Lower lobe of right lung (tissue), 2 donors: ENCODE measurements at regions not wholly inside any gene's neighbourhood (a gene's known extent, or its start where the extent isn't known, plus 50 kb on each side); places are given as distances from the start of the nearest gene placed in this dataset.

Experiments used
- ATAC-seq, 2 donors: fragments of 200-7000 bp; cut with Tn5 transposase; one replicate each; pipeline ENCODE4 v1.9.1; 2020 to 2022; ENCODE audit warnings: mild to moderate bottlenecking in 2 of 2, moderate library complexity in 2 of 2
- DNase-seq: peaks from one replicate; pipeline ENCODE4 v3.0.0-alpha.2; 2020
- H3K27ac ChIP-seq: fragments of 200-600 bp; one replicate; pipeline ENCODE4 v1.8.0; 2022
- H3K27me3 ChIP-seq: fragments of 200-600 bp; one replicate; pipeline ENCODE4 v1.8.0; 2022; ENCODE audit warnings: low read depth
- H3K36me3 ChIP-seq: fragments of 200-600 bp; one replicate; pipeline ENCODE4 v1.8.0; 2022; ENCODE audit warnings: mild to moderate bottlenecking
- H3K4me1 ChIP-seq: fragments of 200-600 bp; one replicate; pipeline ENCODE4 v1.8.0; 2022
- H3K4me3 ChIP-seq: fragments of 200-600 bp; one replicate; pipeline ENCODE4 v1.8.0; 2022; ENCODE audit warnings: mild to moderate bottlenecking
- H3K9me3 ChIP-seq: fragments of 200-600 bp; one replicate; pipeline ENCODE4 v1.8.0; 2022
- intact Hi-C: fragments of 100-400 bp; cut with DNase I; formaldehyde crosslinking; loops from one replicate; pipeline ENCODE4 v1.11.0; 2022
- TF ChIP-seq, protein P1 (sequence below): fragments of 200-600 bp; IDR thresholded peaks from one replicate; pipeline ENCODE4 v1.8.0; 2022; ENCODE audit warnings: antibody characterized with exemption, mild to moderate bottlenecking
- donor health status: DM: no; HTN: yes; CAD: no; lungs with severe emphysema.

DNA sequence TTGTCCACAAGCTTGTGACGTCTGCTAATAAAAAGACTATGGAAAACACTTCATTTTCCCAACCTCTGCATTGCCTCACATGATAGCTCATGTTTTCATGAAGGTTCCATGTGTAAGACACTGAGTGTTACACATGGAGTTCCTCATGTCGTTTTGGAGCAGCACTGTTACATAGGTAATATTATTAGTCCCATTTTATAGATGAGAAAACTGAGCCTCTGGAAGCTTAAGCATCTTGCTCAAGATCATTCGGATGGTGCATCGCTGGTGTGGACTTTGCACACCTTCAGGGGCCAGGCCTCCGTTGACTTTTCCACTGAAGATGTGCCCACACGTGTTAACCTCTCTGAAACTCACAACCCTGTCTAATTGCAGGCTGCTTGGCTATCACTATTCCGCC, 743.4 kb downstream of the UQCRFS1 start:
- intact Hi-C loops = no loop called here

DNA sequence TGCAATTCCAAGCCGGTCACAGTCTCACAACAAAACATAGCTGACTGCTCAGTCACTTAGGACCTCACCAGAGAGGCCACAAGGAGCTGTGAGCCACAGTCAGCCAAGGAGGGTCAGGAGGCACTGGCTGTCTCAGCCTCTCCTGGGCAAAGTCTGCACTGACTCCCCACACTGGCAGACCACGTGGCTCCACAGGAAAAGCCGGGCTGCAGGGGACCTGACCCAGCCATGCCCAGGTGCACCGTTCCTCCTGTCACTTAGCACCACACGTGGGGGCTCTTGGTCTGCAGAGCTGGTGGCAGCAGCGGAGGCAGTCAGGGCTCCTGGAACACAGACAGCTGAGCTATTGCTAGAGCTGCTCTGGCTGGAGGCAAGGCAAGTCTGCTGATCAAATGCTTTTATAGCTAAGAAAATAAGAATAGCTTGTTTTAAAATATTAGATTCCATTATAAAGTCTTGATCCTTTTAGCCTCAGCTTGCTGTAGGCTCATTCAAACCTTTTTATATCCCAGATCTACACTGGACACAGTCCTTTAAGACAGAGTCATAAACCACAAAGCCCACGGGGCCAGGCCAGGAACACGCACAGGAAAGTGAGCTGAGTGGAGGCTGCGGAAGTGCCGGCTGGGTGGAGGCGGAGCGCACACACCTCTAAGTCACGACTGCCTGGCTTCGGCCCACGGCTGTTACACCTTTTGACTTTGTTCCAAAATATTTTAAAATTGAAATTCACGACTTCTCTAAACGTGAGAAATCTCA, 744.1 kb downstream of the UQCRFS1 start:
- Histone ChIP-seq H3K4me3 (no peak overlapping the region), H3K36me3 (no peaks in the 10 kb centered on the region), H3K4me1 (peaks cover 9% of the 10 kb centered on the region), H3K27ac (no peak overlapping the region), H3K27me3 (no peaks in the 10 kb centered on the region), H3K9me3 (no peaks in the 10 kb centered on the region)
- TF ChIP-seq, protein P1, sequence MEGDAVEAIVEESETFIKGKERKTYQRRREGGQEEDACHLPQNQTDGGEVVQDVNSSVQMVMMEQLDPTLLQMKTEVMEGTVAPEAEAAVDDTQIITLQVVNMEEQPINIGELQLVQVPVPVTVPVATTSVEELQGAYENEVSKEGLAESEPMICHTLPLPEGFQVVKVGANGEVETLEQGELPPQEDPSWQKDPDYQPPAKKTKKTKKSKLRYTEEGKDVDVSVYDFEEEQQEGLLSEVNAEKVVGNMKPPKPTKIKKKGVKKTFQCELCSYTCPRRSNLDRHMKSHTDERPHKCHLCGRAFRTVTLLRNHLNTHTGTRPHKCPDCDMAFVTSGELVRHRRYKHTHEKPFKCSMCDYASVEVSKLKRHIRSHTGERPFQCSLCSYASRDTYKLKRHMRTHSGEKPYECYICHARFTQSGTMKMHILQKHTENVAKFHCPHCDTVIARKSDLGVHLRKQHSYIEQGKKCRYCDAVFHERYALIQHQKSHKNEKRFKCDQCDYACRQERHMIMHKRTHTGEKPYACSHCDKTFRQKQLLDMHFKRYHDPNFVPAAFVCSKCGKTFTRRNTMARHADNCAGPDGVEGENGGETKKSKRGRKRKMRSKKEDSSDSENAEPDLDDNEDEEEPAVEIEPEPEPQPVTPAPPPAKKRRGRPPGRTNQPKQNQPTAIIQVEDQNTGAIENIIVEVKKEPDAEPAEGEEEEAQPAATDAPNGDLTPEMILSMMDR = no peak
- intact Hi-C loops = no loop called here
- DNase-seq = peak; percentile 56
- ATAC-seq = peak in 1 of 2 donors; percentile 49

More for the DNA sequence above, 743.4 kb downstream of the UQCRFS1 start:
- peaks cover 9% of the 10 kb centered on the region for H3K4me1 ChIP-seq
- no peak overlapping the region for H3K27ac ChIP-seq
- no peaks in the 10 kb centered on the region for H3K27me3 ChIP-seq
- H3K36me3 ChIP-seq = no peaks in the 10 kb centered on the region
- ATAC-seq = no peak
- H3K4me3 ChIP-seq = no peak overlapping the region
- TF ChIP-seq, protein P1 = no peak
- H3K9me3 ChIP-seq = no peaks in the 10 kb centered on the region
- no peak for DNase-seq

DNA sequence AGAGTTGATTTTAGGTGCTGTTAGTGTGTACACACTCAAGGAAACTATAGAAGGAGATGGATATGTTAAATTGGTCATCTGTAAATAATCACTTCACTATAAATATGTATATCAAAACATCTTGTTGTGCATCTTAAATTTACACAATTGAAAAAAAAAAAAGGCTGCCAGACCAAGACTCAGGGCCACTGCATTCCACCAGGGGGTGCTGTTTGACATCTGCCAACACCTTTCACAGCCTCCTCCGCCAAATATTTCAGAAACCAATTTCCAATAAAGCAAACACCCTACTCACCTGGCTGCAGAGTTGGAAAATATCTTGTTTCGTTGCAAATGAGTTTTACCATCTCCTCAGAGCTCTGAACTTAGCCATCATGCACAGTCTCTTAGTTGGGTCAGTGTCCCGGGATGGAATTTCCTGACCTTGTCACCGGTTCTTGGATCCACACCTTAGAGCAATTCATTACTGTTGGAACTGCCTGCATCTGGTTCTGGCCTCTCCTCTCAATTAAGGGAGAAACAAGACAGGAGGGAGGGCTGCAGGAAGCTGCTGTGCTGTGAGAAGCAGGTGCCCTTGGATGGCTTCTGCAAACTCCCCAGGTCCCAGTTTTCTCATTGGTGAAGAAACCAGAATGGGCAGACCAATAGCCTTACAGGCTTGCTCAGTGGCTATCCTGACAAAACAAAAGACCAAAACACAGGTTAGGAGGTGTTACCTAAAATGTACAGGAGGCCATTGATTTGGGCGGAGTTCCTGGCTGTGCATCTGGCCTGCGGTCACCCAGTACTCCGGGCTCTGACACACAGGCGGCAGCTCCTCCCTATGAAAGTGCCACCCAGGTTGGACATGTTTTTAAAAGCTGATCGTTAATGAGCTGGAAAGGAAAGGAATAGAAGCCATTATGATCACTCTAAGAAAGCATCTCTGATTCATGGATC, 746.6 kb downstream of the UQCRFS1 start:
- DNase-seq (peak; percentile 69), ATAC-seq (peak; percentile 55 to 67)
- Histone ChIP-seq H3K27me3 (peaks cover 3% of the 10 kb centered on the region), H3K4me1 (peaks cover 9% of the 10 kb centered on the region), H3K36me3 (no peaks in the 10 kb centered on the region), H3K4me3 (no peak overlapping the region), H3K27ac (no peak overlapping the region), H3K9me3 (no peaks in the 10 kb centered on the region)
- TF ChIP-seq, protein P1 = peak; percentile 79
- intact Hi-C loops = no loop called here

DNA sequence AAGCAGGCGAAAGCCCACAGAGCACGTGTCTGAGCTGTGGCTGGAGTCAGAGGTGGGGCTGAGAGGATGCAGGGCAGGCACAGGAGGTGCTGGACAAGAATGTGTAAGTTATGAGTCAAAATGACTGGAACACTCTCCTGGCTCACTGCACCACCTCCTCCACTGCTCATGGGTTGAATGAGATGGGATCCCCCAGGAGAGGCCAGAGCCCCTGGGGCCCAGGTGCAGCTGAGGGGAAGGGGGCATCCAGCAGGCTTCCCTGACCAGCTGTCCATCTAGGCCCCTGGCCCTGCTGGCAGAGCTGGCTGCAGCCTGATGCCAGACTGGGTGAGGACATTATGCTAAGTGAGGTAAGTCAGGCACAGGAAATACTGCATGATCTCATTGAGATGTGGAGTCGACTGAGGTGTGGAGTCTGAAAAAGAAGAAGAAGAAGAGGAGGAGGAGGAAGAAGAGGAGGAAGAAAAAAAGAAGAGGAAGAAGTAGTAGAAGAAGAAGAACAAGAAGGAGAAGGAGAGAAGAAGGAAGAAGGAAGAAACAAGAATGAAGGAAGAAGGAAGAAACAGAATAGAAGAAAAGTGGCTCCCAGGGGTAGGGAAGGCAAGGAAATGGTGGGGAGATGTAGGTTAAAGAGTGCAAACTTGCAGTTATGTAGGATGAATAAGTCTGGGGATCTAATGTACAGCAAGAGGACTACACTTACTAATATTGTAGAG, 747.4 kb downstream of the UQCRFS1 start:
- intact Hi-C loops = no loop called here
- Histone ChIP-seq H3K9me3 (no peaks in the 10 kb centered on the region), H3K27me3 (peaks cover 3% of the 10 kb centered on the region), H3K4me1 (peaks cover 9% of the 10 kb centered on the region), H3K27ac (no peak overlapping the region), H3K4me3 (no peak overlapping the region), H3K36me3 (no peaks in the 10 kb centered on the region)
- ATAC-seq (no peak), DNase-seq (no peak)
- TF ChIP-seq, protein P1 = no peak

DNA sequence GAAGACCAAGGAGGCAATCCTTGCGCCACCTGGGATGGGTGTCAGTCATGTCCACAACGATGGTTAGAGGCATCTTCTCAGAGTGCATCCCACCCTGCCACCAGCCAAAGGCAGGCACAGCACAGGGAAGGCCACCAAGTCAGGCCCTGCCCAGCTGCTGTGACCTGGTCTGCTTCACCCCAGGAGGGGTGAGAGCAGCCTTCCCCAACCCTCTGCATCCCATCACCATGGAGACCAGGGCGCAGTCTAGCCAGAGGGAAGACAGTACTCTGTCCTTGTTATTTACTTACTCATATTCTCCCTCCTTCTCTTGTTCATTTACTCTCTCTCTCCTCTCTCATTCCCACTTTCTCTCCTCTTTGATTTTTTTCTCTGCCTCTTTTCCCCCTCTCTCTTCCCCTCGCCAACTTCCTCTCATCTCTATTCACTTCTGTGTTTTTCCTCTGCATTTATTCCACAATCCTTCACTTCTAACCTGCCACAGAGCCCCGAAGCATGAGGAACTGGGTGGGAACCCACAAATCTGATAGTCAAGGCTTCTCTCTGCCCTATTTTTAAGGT, 749.4 kb downstream of the UQCRFS1 start:
- no peak overlapping the region for H3K27ac ChIP-seq
- peaks cover under 1% of the 10 kb centered on the region for H3K4me1 ChIP-seq
- peaks cover 3% of the 10 kb centered on the region for H3K27me3 ChIP-seq
- no peak for ATAC-seq
- no peaks in the 10 kb centered on the region for H3K9me3 ChIP-seq
- intact Hi-C loops = no loop called here
- H3K36me3 ChIP-seq = no peaks in the 10 kb centered on the region
- no peak overlapping the region for H3K4me3 ChIP-seq
- TF ChIP-seq, protein P1 = no peak
- DNase-seq = no peak
